Panc1 (cell line): ENCODE measurements at regions not wholly inside any gene's neighbourhood (a gene's known extent, or its start where the extent isn't known, plus 50 kb on each side); places are given as distances from the start of the nearest gene placed in this dataset.
"Not testable (repeated sequence)": the region's sequence is repeated elsewhere in the genome, so short reads cannot be mapped to it uniquely, and the experiment has no call there.

ENCODE experiments used
- ATAC-seq: fragments of 200-7000 bp; cut with Tn5 transposase; 2 replicates; pipeline ENCODE4 v1.9.1; 2020; ENCODE audit warnings: mild to moderate bottlenecking, moderate library complexity
- BruUV-seq: library from RNA; stranded (reverse); fragments of 400-500 nt; replicated peaks from 2 replicates; lab custom pipeline; 2021; lab: Mats Ljungman, UMichigan
- CTCF ChIA-PET: fragments of 300-600 bp; sonication (Branson Sonifier 250); formaldehyde crosslinking; loops from one replicate; lab custom pipeline; 2022; ENCODE audit warnings: antibody characterized with exemption; lab: Charles Lee
- POLR2A ChIA-PET: fragments of 300-600 bp; sonication (Branson Sonifier 250); formaldehyde crosslinking; loops from one replicate; lab custom pipeline; 2022; ENCODE audit warnings: antibody characterized with exemption; lab: Charles Lee
- DNase-seq: peaks from one replicate; pipeline ENCODE4 v3.0.0-alpha.2; 2010; ENCODE audit warnings: low read depth, low spot score
- H3K27ac ChIP-seq: 2 replicates; pipeline ENCODE4 v1.5.1; 2011; ENCODE audit warnings: mild to moderate bottlenecking, low read length, inconsistent platforms
- H3K27me3 ChIP-seq: fragments of 200-500 bp; sonication (Bioruptor generic); 2 replicates; pipeline ENCODE4 v1.6.0; 2014; ENCODE audit warnings: low read length, inconsistent platforms; ENCODE audit not compliant: control insufficient read depth, insufficient read depth
- H3K36me3 ChIP-seq: fragments of 200-500 bp; sonication (Bioruptor generic); 2 replicates; pipeline ENCODE4 v1.5.1; 2014; ENCODE audit warnings: inconsistent platforms, mild to moderate bottlenecking, low read length, moderate library complexity; ENCODE audit not compliant: control insufficient read depth, insufficient read depth
- H3K4me1 ChIP-seq: 2 replicates; pipeline ENCODE4 v1.5.1; 2011; ENCODE audit warnings: inconsistent platforms, mild to moderate bottlenecking, low read length, moderate library complexity; ENCODE audit not compliant: control insufficient read depth, insufficient read depth
- H3K4me3 ChIP-seq, 2 experiments: 2 replicates each; pipeline ENCODE4 v1.5.1; 2011 to 2012; ENCODE audit warnings: low read depth in 2 of 2, low read length in 2 of 2, mild to moderate bottlenecking in 2 of 2, inconsistent platforms in 1 of 2, moderate library complexity in 1 of 2
- H3K9me3 ChIP-seq: fragments of 200-500 bp; sonication (Bioruptor generic); 2 replicates; pipeline ENCODE4 v1.5.1; 2014; ENCODE audit warnings: low read depth, mild to moderate bottlenecking, inconsistent platforms, low read length, moderate library complexity; ENCODE audit not compliant: control insufficient read depth, insufficient read depth
- CTCF ChIP-seq: fragments of 450-650 bp; IDR thresholded peaks from 2 replicates; pipeline ENCODE4 v1.5.1; 2017; ENCODE audit warnings: mild to moderate bottlenecking
- POLR2AphosphoS5 ChIP-seq: IDR thresholded peaks from 2 replicates; pipeline ENCODE4 v1.6.1; 2012; ENCODE audit warnings: mild to moderate bottlenecking, low read depth, low read length, moderate library complexity
- REST ChIP-seq, 2 experiments: IDR thresholded peaks; 2 replicates each; pipeline ENCODE4 v1.6.1; 2011 to 2012; ENCODE audit warnings: low read depth in 2 of 2, control low read depth in 1 of 2, low read length in 1 of 2, mild to moderate bottlenecking in 1 of 2, moderate library complexity in 1 of 2; ENCODE audit not compliant: insufficient read depth in 1 of 2
- SIN3A ChIP-seq: IDR thresholded peaks from 2 replicates; pipeline ENCODE4 v1.6.1; 2012; ENCODE audit warnings: low read depth, mild to moderate bottlenecking, low read length, moderate library complexity, borderline replicate concordance; ENCODE audit not compliant: insufficient read depth
- TCF7L2 ChIP-seq: IDR thresholded peaks from 2 replicates; pipeline ENCODE4 v1.6.1; 2011; ENCODE audit warnings: mild to moderate bottlenecking, low read depth, low read length, inconsistent platforms
- in situ Hi-C: cut with HindIII; loops from 2 replicates; pipeline ENCODE4 v1.10.0; 2016; ENCODE audit warnings: low sequenced_read_pairs, low pct_unique_long_range_greater_than_20kb
- intact Hi-C: fragments of 100-400 bp; cut with micrococcal nuclease; formaldehyde crosslinking; loops from one replicate; pipeline ENCODE4 v1.10.0; 2022; ENCODE audit not compliant: unreplicated experiment

- Histone ChIP-seq H3K36me3 (no peaks in the 10 kb centered on the region), H3K9me3 (no peaks in the 10 kb centered on the region), H3K4me3 (no peak overlapping the region), H3K4me1 (no peaks in the 10 kb centered on the region), H3K27me3 (no peaks in the 10 kb centered on the region), H3K27ac (no peak overlapping the region)
- no TSS peak for BruUV-seq
- intact Hi-C loops, result no loop called here
- CTCF ChIA-PET, result interaction anchor here (0.7 kb wide), 1 partner anchor 23 kb away, joined by 9 read pairs; no protein-coding TSS in a partner anchor
- TF ChIP-seq CTCF (no peak), SIN3A (no peak), REST (IDR thresholded peaks at IDR 0.05; ENCODE audit: insufficient read depth in 1 of 2, low read depth in 2 of 2, low read length in 1 of 2) (no peak), TCF7L2 (no peak), POLR2AphosphoS5 (no peak)
- in situ Hi-C loops, result no loop called here
- no peak for ATAC-seq
- POLR2A ChIA-PET, result no interaction called here
- DNase-seq, result no peak
These were observed 823.9 kb upstream of the SLITRK1 start for GRCh38 chr13:84705982-84706710.

GRCh38 chr13:84702174-84702573, 819.9 kb upstream of the SLITRK1 start:
- TF ChIP-seq TCF7L2, result no peak
- no peak for TF ChIP-seq POLR2AphosphoS5
- TF ChIP-seq CTCF, result no peak
- no peak for TF ChIP-seq SIN3A
- no peak for TF ChIP-seq REST (IDR thresholded peaks at IDR 0.05; ENCODE audit: insufficient read depth in 1 of 2, low read depth in 2 of 2, low read length in 1 of 2)
- Histone ChIP-seq H3K36me3 (no peaks in the 10 kb centered on the region), H3K4me3 (no peak overlapping the region), H3K4me1 (no peaks in the 10 kb centered on the region), H3K27ac (no peak overlapping the region), H3K9me3 (no peaks in the 10 kb centered on the region), H3K27me3 (no peaks in the 10 kb centered on the region)
- DNase-seq (no peak), ATAC-seq (no peak)
- no TSS peak for BruUV-seq
- in situ Hi-C loops, result no loop called here
- POLR2A ChIA-PET, result no interaction called here
- CTCF ChIA-PET, result no interaction called here
- intact Hi-C loops, result no loop called here

- H3K36me3 ChIP-seq, H3K27ac ChIP-seq, BruUV-seq, H3K9me3 ChIP-seq, DNase-seq, POLR2A ChIA-PET, CTCF ChIA-PET, intact Hi-C loops, H3K4me3 ChIP-seq, in situ Hi-C loops, H3K27me3 ChIP-seq, ATAC-seq, H3K4me1 ChIP-seq: not testable (repeated sequence)
These were observed 815.3 kb upstream of the SLITRK1 start for GRCh38 chr13:84697591-84697990.
